Central memory CD8-positive, alpha-beta T cell (primary cell): ENCODE measurements at regions not wholly inside any gene's neighbourhood (a gene's known extent, or its start where the extent isn't known, plus 50 kb on each side); places are given as distances from the start of the nearest gene placed in this dataset.

Experiments used
- ATAC-seq: fragments of 150-1000 bp; cut with Tn5 transposase; replicated peaks from 2 replicates; pipeline ENCODE4 v1.10.0; 2022; ENCODE audit warnings: mild to moderate bottlenecking, moderate FRiP score, moderate number of reproducible peaks; ENCODE audit not compliant: poor library complexity, severe bottlenecking; ENCODE audit errors: extremely low read depth
- DNase-seq, 2 donors: peaks; one replicate each; pipeline ENCODE4 v3.0.0; 2021; ENCODE audit warnings: low spot score in 2 of 2
- H3K27ac Mint-ChIP-seq: one replicate; pipeline ENCODE4 v1.8.0; 2022; ENCODE audit warnings: low read depth, mild to moderate bottlenecking, moderate library complexity, mixed read lengths
- H3K27me3 Mint-ChIP-seq: one replicate; pipeline ENCODE4 v1.8.0; 2022; ENCODE audit warnings: mixed read lengths
- H3K36me3 Mint-ChIP-seq: one replicate; pipeline ENCODE4 v1.8.0; 2022; ENCODE audit warnings: mild to moderate bottlenecking, moderate library complexity, mixed read lengths; ENCODE audit not compliant: insufficient read depth
- H3K4me1 Mint-ChIP-seq: one replicate; pipeline ENCODE4 v1.8.0; 2022; ENCODE audit warnings: mixed read lengths
- H3K4me3 Mint-ChIP-seq: one replicate; pipeline ENCODE4 v1.8.0; 2022; ENCODE audit warnings: mild to moderate bottlenecking, moderate library complexity, mixed read lengths
- H3K9me3 Mint-ChIP-seq: one replicate; pipeline ENCODE4 v1.8.0; 2022; ENCODE audit warnings: mixed read lengths

- no peaks in the 10 kb centered on the region for H3K9me3 Mint-ChIP-seq
- no peak overlapping the region for H3K4me3 Mint-ChIP-seq
- no peaks in the 10 kb centered on the region for H3K4me1 Mint-ChIP-seq
- H3K27me3 Mint-ChIP-seq, result no peaks in the 10 kb centered on the region
- DNase-seq, result no peak
- ATAC-seq, result no peak
- no peak overlapping the region for H3K27ac Mint-ChIP-seq
- no peaks in the 10 kb centered on the region for H3K36me3 Mint-ChIP-seq
These were observed 657.1 kb downstream of the NR2F1-AS1 start for GRCh38 chr5:92923885-92924284.

DNA sequence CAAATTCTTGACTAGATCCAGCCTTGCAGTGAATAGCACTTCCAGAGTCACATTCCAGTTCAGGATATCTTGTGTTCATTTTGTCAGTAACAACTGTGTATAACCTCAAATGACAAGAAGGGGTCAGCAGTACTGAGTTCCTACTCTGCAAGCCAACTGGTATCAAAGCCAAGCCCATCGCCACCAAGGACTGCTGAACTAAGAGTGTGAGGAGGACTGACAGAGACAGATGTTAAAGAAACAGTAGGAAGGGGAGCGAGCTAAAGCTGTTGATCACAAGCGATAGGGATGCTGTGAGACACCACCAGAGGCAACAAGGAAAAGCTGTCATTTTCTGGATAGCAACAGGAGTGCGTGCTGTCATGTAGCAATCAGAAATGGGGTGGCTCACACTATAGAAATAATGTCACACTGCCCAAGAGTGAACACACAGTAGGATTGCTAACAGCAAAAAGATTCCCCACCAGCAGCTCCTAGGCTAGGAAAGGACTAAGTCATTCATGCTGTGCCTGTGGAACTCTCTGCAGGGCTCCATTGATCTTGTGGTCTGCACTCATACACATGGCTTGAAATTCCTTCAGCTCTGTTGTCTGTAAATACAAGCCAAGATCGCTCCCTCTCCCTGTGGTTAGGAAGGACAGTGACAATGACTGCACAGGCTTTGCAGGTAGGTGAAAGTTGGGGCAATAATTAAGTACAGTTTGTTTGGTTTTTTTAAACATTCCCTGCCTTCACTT lies 658.6 kb downstream of the NR2F1-AS1 start:
- Mint-ChIP-seq H3K36me3 (no peaks in the 10 kb centered on the region), H3K9me3 (no peaks in the 10 kb centered on the region)
- no peak for ATAC-seq

DNA sequence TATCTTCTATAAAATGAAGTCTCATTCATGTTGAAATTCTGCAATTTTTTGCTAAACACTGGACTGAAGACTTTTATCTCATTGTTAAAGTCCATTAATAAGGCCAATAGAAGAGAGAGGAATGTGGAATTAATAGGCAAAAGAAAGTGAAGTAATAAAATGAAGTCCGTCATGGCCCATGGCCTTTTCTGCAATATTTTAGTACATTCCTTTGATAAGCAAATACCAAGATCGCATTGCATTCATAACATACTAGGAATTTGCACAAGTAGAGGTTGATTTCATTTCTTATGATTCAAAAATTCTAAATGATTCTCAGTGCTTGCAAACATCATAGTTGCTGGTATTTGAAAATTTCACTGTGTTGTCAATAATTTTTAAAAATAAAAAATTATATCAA lies 664.0 kb downstream of the NR2F1-AS1 start:
- no peak for ATAC-seq
- Mint-ChIP-seq H3K4me3 (no peak overlapping the region), H3K4me1 (no peaks in the 10 kb centered on the region), H3K9me3 (peaks cover 12% of the 10 kb centered on the region), H3K27ac (no peak overlapping the region), H3K36me3 (no peaks in the 10 kb centered on the region), H3K27me3 (no peaks in the 10 kb centered on the region)
- DNase-seq, result no peak

More for the DNA sequence above, 658.6 kb downstream of the NR2F1-AS1 start:
- no peaks in the 10 kb centered on the region for H3K27me3 Mint-ChIP-seq
- H3K27ac Mint-ChIP-seq, result no peak overlapping the region
- no peak for DNase-seq
- H3K4me1 Mint-ChIP-seq, result no peaks in the 10 kb centered on the region
- no peak overlapping the region for H3K4me3 Mint-ChIP-seq

DNA sequence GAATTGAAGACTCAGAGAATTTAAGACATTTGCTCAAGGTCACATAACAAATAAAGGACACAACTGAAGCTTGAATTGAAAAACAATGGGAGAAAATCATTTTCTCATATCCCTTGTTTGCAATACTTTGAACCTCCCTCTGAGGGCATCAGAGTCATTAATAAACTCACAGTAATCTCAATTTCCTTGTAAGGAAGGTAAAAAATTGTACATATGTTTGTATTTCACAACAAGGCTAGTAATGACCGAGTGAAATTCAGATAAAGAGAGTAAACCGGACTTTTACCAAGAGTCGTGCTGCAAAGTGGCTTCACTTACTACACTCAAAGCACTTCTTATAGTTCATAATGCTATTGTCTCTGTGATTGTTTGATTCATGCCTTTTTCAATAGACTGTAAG lies 665.0 kb downstream of the NR2F1-AS1 start:
- no peak for ATAC-seq

DNA sequence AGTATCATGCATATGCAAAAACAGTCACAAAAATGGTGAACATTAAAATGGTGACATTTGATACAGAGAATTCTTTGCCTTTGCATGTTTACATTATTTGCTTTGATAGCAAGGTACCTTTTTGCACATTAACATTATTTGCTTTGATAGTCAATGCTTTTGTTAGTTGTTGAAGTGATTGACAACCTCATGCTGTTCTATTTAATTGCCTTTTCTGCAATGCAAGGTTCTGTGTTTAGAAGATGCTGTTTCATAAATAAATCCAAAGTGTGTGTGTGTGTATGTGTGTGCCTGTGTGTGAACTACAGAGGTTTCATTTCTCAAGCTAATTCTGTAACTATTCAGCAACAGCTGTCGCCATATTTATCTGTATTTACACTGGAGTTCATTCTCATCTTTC lies 668.7 kb downstream of the NR2F1-AS1 start:
- H3K27me3 Mint-ChIP-seq, result no peaks in the 10 kb centered on the region
- ATAC-seq (no peak), DNase-seq (no peak)
- peaks cover 18% of the 10 kb centered on the region for H3K9me3 Mint-ChIP-seq
- no peak overlapping the region for H3K4me3 Mint-ChIP-seq
- no peaks in the 10 kb centered on the region for H3K36me3 Mint-ChIP-seq
- no peak overlapping the region for H3K27ac Mint-ChIP-seq
- H3K4me1 Mint-ChIP-seq, result no peaks in the 10 kb centered on the region

More for the DNA sequence above, 665.0 kb downstream of the NR2F1-AS1 start:
- H3K36me3 Mint-ChIP-seq, result no peaks in the 10 kb centered on the region
- no peak overlapping the region for H3K4me3 Mint-ChIP-seq
- no peaks in the 10 kb centered on the region for H3K27me3 Mint-ChIP-seq
- no peak for DNase-seq
- no peaks in the 10 kb centered on the region for H3K4me1 Mint-ChIP-seq
- no peak overlapping the region for H3K27ac Mint-ChIP-seq
- H3K9me3 Mint-ChIP-seq, result peaks cover 12% of the 10 kb centered on the region

DNA sequence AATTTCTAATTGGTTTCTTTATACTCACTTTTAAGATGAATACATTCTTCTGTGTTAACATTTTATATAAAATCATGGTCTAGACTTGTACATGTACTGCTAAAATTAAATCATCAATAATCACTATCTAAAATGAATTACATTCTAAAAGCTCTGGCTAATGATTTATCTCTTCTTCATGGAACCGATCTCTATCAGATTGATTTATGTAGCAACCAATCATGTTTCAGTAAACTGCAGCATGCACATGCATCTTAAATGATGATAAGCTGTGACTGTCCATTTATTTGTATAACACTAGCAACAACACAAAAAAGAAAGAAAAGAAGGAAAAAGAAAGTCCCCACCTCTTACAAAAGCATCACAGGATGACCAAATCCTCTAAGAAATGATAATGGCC lies 669.2 kb downstream of the NR2F1-AS1 start:
- Mint-ChIP-seq H3K9me3 (peaks cover 18% of the 10 kb centered on the region), H3K27me3 (no peaks in the 10 kb centered on the region), H3K27ac (no peak overlapping the region), H3K4me3 (no peak overlapping the region), H3K4me1 (no peaks in the 10 kb centered on the region), H3K36me3 (no peaks in the 10 kb centered on the region)
- DNase-seq, result no peak
- no peak for ATAC-seq

- H3K27ac Mint-ChIP-seq, result no peak overlapping the region
- H3K9me3 Mint-ChIP-seq, result peaks cover 18% of the 10 kb centered on the region
- no peaks in the 10 kb centered on the region for H3K27me3 Mint-ChIP-seq
- DNase-seq (no peak), ATAC-seq (no peak)
- no peaks in the 10 kb centered on the region for H3K4me1 Mint-ChIP-seq
- no peak overlapping the region for H3K4me3 Mint-ChIP-seq
- H3K36me3 Mint-ChIP-seq, result no peaks in the 10 kb centered on the region
These were observed 669.7 kb downstream of the NR2F1-AS1 start for GRCh38 chr5:92911293-92911692.

DNA sequence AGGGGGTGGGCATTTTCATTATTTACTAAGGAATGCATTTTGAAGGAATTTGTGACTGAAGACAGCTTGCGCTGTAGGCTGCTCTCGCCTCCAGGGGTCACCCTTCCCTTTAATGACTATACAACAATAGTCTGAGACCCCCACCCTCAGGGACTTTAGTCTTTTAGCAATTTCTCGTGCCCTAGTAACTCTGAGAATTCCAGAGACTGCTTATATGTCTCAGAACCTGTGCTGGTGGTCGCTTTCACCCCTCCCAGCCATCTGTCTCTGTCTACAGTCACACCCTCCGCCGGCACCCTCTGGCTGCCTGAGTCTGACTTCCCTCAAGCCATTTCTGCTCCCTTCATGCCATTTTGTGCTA lies 671.4 kb downstream of the NR2F1-AS1 start:
- Mint-ChIP-seq H3K9me3 (peaks cover 12% of the 10 kb centered on the region), H3K36me3 (no peaks in the 10 kb centered on the region), H3K27ac (no peak overlapping the region), H3K4me1 (no peaks in the 10 kb centered on the region), H3K27me3 (no peaks in the 10 kb centered on the region), H3K4me3 (no peak overlapping the region)
- no peak for ATAC-seq
- no peak for DNase-seq

DNA sequence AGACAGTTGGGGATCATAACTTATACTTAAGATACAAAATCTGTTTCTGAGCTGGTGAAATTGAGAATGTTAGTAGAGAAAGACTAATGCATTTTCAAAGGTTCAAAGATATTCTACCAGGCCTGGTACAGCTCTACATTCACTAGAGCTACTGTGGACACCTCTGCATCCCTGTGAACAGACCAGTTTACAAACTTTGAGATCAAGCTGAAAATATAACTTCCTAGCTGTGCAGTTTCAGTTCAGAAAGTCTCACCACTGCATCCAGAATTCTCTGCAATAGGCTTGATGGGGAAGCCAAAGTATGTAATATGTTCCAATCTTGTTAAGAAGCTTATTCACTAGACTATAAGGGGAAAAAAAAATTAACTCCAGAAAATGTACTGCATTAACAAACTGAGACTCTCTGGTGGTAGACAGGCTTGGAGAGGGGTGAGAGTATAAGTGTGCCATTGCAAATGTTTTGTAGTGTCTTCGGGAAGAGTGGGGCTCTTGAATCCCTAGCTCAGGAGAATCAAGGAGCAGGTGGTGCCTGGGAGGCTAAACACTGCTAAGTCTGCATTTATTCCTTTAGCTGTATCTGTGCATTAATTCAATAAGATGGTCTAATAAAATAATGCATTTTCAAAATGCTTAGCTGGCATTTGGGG lies 671.9 kb downstream of the NR2F1-AS1 start:
- H3K27me3 Mint-ChIP-seq, result no peaks in the 10 kb centered on the region
- peaks cover 7% of the 10 kb centered on the region for H3K9me3 Mint-ChIP-seq
- no peaks in the 10 kb centered on the region for H3K4me1 Mint-ChIP-seq
- DNase-seq, result no peak
- no peaks in the 10 kb centered on the region for H3K36me3 Mint-ChIP-seq
- no peak overlapping the region for H3K27ac Mint-ChIP-seq
- no peak overlapping the region for H3K4me3 Mint-ChIP-seq
- ATAC-seq, result no peak

GRCh38 chr5:92907938-92908606 lies 672.9 kb downstream of the NR2F1-AS1 start:
- ATAC-seq (no peak), DNase-seq (no peak)
- no peaks in the 10 kb centered on the region for H3K36me3 Mint-ChIP-seq
- no peak overlapping the region for H3K4me3 Mint-ChIP-seq
- no peaks in the 10 kb centered on the region for H3K4me1 Mint-ChIP-seq
- H3K27me3 Mint-ChIP-seq, result no peaks in the 10 kb centered on the region
- peaks cover 5% of the 10 kb centered on the region for H3K9me3 Mint-ChIP-seq
- H3K27ac Mint-ChIP-seq, result no peak overlapping the region

DNA sequence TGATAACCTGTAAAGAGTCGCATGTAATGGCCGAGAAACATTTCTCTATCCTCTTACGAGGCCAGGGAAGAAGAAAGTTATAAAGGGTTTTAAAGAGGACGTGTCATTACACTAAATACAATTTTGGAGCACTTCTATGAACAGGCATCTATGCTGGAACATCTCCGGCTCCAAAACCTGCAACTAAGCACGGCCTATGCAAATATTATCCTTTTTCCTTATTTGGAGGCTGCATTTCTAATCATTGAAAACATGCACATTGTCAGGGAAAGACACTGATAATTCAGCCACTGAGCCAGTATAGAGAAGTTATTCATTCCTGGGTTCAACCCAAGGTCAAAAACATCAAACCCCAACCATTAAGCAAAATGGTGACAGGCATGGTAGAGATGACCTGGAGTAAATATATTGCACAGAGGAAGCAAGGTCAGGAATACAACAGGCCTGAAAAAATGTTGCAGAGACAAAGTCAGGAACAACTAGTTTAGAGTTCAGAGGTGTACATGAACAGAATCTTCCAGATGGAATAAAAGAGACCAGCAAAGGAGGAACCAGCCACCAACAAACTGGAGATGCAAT lies 674.1 kb downstream of the NR2F1-AS1 start:
- Mint-ChIP-seq H3K36me3 (no peaks in the 10 kb centered on the region), H3K27me3 (no peaks in the 10 kb centered on the region)

GRCh38 chr5:92904021-92904420 lies 677.0 kb downstream of the NR2F1-AS1 start:
- no peaks in the 10 kb centered on the region for H3K4me1 Mint-ChIP-seq
- no peaks in the 10 kb centered on the region for H3K27me3 Mint-ChIP-seq
- DNase-seq (no peak), ATAC-seq (no peak)
- no peak overlapping the region for H3K27ac Mint-ChIP-seq
- peaks cover 5% of the 10 kb centered on the region for H3K9me3 Mint-ChIP-seq
- no peak overlapping the region for H3K4me3 Mint-ChIP-seq
- H3K36me3 Mint-ChIP-seq, result no peaks in the 10 kb centered on the region

More for the DNA sequence above, 674.1 kb downstream of the NR2F1-AS1 start:
- H3K4me3 Mint-ChIP-seq, result no peak overlapping the region
- ATAC-seq (no peak), DNase-seq (no peak)
- H3K4me1 Mint-ChIP-seq, result no peaks in the 10 kb centered on the region
- peaks cover 5% of the 10 kb centered on the region for H3K9me3 Mint-ChIP-seq
- H3K27ac Mint-ChIP-seq, result no peak overlapping the region

DNA sequence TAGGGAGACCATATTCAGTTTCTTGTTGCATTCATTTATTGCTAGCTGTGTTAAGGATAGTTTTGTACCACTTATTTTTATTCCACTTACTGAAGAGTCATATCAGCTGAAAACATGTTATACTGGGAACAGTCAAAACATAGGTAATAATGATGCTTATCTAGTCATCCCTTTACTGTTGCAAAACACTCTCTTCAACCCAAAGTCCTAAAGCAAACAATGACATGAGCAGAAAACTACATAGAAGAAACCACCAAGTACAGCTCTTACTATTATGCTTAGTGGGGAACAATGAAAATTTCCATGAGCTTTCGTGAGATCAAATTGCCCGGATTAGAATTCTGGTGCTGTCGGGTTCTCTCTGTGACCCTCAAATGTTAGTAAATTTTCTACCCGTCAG lies 681.4 kb downstream of the NR2F1-AS1 start:
- Mint-ChIP-seq H3K4me3 (no peak overlapping the region), H3K9me3 (peaks cover 5% of the 10 kb centered on the region), H3K27ac (no peak overlapping the region), H3K4me1 (no peaks in the 10 kb centered on the region), H3K36me3 (no peaks in the 10 kb centered on the region), H3K27me3 (no peaks in the 10 kb centered on the region)
- DNase-seq, result no peak
- no peak for ATAC-seq
